ENCODE measurements at regions not wholly inside any gene's neighbourhood (a gene's known extent, or its start where the extent isn't known, plus 50 kb on each side); places are given as distances from the start of the nearest gene placed in this dataset.

- Histone ChIP-seq H3K27me3 (no peaks in the 10 kb centered on the region), H3K4me3 (replicated peaks in 1 of 3) (no peak overlapping the region), H3K4me1 (no peaks in the 10 kb centered on the region), H3K36me3 (no peaks in the 10 kb centered on the region), H3K27ac (no peak overlapping the region), H3K9me3 (no peaks in the 10 kb centered on the region)
- 97% methylated on average over 1 of the region's 1 CpG for WGBS, 2 donors
- no peak for TF ChIP-seq CTCF (IDR thresholded peaks at IDR 0.05)
- no peak for TF ChIP-seq POLR2A (IDR thresholded peaks at IDR 0.05)
- DNase-seq: no peak
- intact Hi-C loops (cut with DNase I): no loop called here
Measured at GRCh38 chr4:81274460-81274859, 59.4 kb upstream of the PRKG2 start.

GRCh38 chr4:81272671-81273070 is 57.6 kb upstream of the PRKG2 start:
- Histone ChIP-seq H3K4me1 (no peaks in the 10 kb centered on the region), H3K4me3 (replicated peaks in 1 of 3) (no peak overlapping the region), H3K27ac (no peak overlapping the region), H3K9me3 (no peaks in the 10 kb centered on the region), H3K36me3 (no peaks in the 10 kb centered on the region), H3K27me3 (no peaks in the 10 kb centered on the region)
- WGBS, 2 donors: 90 to 94% methylated on average over 1 of the region's 1 CpG
- intact Hi-C loops (cut with DNase I): no loop called here
- TF ChIP-seq POLR2A (IDR thresholded peaks at IDR 0.05) (no peak), CTCF (IDR thresholded peaks at IDR 0.05) (no peak)
- DNase-seq: no peak

Small RNAs in the stretch of these regions (small RNA-seq; reads per million reads assigned to genes)
- 0.28 reads per million for gene RNU5A-2P

All from thyroid gland (tissue), 4 donors.